Astrocyte (in vitro differentiated cells and primary cell): ENCODE measurements at regions not wholly inside any gene's neighbourhood (a gene's known extent, or its start where the extent isn't known, plus 50 kb on each side); places are given as distances from the start of the nearest gene placed in this dataset.

Experiments used
- DNase-seq: peaks from one replicate; pipeline ENCODE4 v3.0.0-alpha.2; 2010; ENCODE audit warnings: low read depth
- FAIRE-seq: peaks from 2 replicates; lab custom pipeline; 2011; peaks lifted over from hg19 to GRCh38; lab: Jason Lieb, UNC
- H2AFZ ChIP-seq: 2 replicates; pipeline ENCODE4 v1.6.0; 2012; ENCODE audit warnings: low read depth, low read length, inconsistent platforms
- H3K27ac ChIP-seq: 2 replicates; pipeline ENCODE4 v1.5.1; 2011; ENCODE audit warnings: low read depth, low read length, inconsistent platforms
- H3K27me3 ChIP-seq: 2 replicates; pipeline ENCODE4 v1.6.0; 2011; ENCODE audit warnings: low read length, inconsistent platforms; ENCODE audit not compliant: insufficient read depth
- H3K36me3 ChIP-seq: 2 replicates; pipeline ENCODE4 v1.5.1; 2011; ENCODE audit warnings: low read length, inconsistent platforms; ENCODE audit not compliant: insufficient read depth
- H3K4me1 ChIP-seq: 2 replicates; pipeline ENCODE4 v1.5.1; 2011; ENCODE audit warnings: low read length, inconsistent platforms; ENCODE audit not compliant: insufficient read depth
- H3K4me2 ChIP-seq: 2 replicates; pipeline ENCODE4 v1.6.0; 2012; ENCODE audit warnings: low read length, inconsistent platforms
- H3K4me3 ChIP-seq: 2 replicates; pipeline ENCODE4 v1.5.1; 2011; ENCODE audit warnings: low read depth, mild to moderate bottlenecking, low read length, inconsistent platforms; ENCODE audit not compliant: insufficient read depth
- H3K79me2 ChIP-seq: 2 replicates; pipeline ENCODE4 v1.6.0; 2012; ENCODE audit warnings: mild to moderate bottlenecking, low read length, inconsistent platforms; ENCODE audit not compliant: insufficient read depth
- H3K9ac ChIP-seq: 2 replicates; pipeline ENCODE4 v1.6.0; 2012; ENCODE audit warnings: mild to moderate bottlenecking, low read length, inconsistent platforms
- H3K9me3 ChIP-seq: 2 replicates; pipeline ENCODE4 v1.5.1; 2012; ENCODE audit warnings: low read depth, mild to moderate bottlenecking, low read length, inconsistent platforms; ENCODE audit not compliant: insufficient read depth
- H4K20me1 ChIP-seq: 2 replicates; pipeline ENCODE4 v1.6.0; 2012; ENCODE audit warnings: low read length, inconsistent platforms; ENCODE audit not compliant: insufficient read depth
- H3K27ac Mint-ChIP-seq: one replicate; pipeline ENCODE4 v1.8.0; 2021; ENCODE audit warnings: mild to moderate bottlenecking, mixed read lengths; ENCODE audit not compliant: unreplicated experiment
- H3K27me3 Mint-ChIP-seq: one replicate; pipeline ENCODE4 v1.8.0; 2021; ENCODE audit warnings: low read depth, mixed read lengths; ENCODE audit not compliant: unreplicated experiment
- H3K36me3 Mint-ChIP-seq: one replicate; pipeline ENCODE4 v1.8.0; 2021; ENCODE audit warnings: low read depth, mixed read lengths; ENCODE audit not compliant: unreplicated experiment
- H3K4me1 Mint-ChIP-seq: one replicate; pipeline ENCODE4 v1.8.0; 2021; ENCODE audit warnings: low read depth, mixed read lengths; ENCODE audit not compliant: unreplicated experiment
- H3K4me3 Mint-ChIP-seq: one replicate; pipeline ENCODE4 v1.8.0; 2021; ENCODE audit warnings: mild to moderate bottlenecking, moderate library complexity, mixed read lengths; ENCODE audit not compliant: unreplicated experiment
- H3K9me3 Mint-ChIP-seq: one replicate; pipeline ENCODE4 v1.8.0; 2021; ENCODE audit warnings: mild to moderate bottlenecking, mixed read lengths; ENCODE audit not compliant: unreplicated experiment
- CTCF ChIP-seq: IDR thresholded peaks from 2 replicates; pipeline ENCODE4 v1.5.1; 2011; ENCODE audit warnings: low read depth, mild to moderate bottlenecking, inconsistent platforms, low read length, moderate library complexity; ENCODE audit not compliant: insufficient read depth
- EZH2 ChIP-seq: IDR thresholded peaks from 2 replicates; pipeline ENCODE4 v1.6.1; 2012; ENCODE audit warnings: mild to moderate bottlenecking, low read length, inconsistent platforms; ENCODE audit not compliant: insufficient read depth

GRCh38 chr12:127873306-127873705, 393.7 kb upstream of the TMEM132C start:
- Histone ChIP-seq H2AFZ (no peak overlapping the region), H3K27ac (no peak overlapping the region), H3K27me3 (no peaks in the 10 kb centered on the region), H4K20me1 (no peaks in the 10 kb centered on the region), H3K9me3 (no peaks in the 10 kb centered on the region), H3K4me2 (no peak overlapping the region), H3K4me3 (no peak overlapping the region), H3K79me2 (no peaks in the 10 kb centered on the region), H3K9ac (no peak overlapping the region), H3K36me3 (no peaks in the 10 kb centered on the region), H3K4me1 (no peaks in the 10 kb centered on the region)
- no peak overlapping the region for H3K4me3 Mint-ChIP-seq
- no peaks in the 10 kb centered on the region for H3K27me3 Mint-ChIP-seq
- no peak overlapping the region for H3K27ac Mint-ChIP-seq
- TF ChIP-seq CTCF (no peak), EZH2 (no peak)
- FAIRE-seq (no peak), DNase-seq (no peak)
- H3K9me3 Mint-ChIP-seq = peaks cover 5% of the 10 kb centered on the region
- no peaks in the 10 kb centered on the region for H3K36me3 Mint-ChIP-seq
- no peaks in the 10 kb centered on the region for H3K4me1 Mint-ChIP-seq

DNA sequence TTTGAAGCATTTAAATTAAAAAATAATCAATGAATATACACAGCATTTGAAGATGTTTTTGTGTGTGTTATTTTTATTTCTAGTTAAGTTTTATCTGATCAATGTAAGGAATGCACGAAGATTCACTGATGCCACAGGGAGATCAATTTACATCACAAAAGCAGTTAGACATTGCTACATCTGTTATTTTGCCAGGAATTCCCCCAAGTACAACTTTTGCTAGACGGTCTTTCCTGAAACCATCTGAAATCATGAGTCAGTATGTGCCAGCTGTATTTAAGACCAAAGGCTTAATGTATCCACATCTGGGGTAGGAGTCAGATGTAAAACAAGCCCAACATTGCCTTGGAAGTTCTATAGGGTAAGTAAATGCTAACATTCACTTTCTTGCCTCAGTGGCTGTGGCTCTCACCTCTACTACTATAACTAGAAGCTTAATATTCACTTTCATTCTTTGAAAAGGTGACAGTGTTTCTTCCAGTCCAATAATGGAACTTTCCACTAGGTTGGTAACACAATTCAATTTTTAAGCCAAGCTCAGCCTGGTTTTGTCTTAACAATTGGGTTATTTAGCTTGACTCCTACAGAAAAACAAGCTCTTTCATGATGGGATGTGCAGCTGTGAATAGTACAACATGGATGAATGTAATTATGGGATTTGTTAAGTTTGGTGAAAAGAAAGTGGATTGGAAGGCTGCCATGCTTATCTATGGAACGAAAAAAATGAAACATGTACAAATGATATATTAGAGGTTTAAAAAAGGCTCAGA, 385.4 kb upstream of the TMEM132C start:
- H3K4me1 Mint-ChIP-seq = no peaks in the 10 kb centered on the region
- Histone ChIP-seq H3K27ac (no peak overlapping the region), H3K27me3 (no peaks in the 10 kb centered on the region), H4K20me1 (no peaks in the 10 kb centered on the region), H3K4me1 (no peaks in the 10 kb centered on the region), H3K79me2 (no peaks in the 10 kb centered on the region), H3K9me3 (no peaks in the 10 kb centered on the region), H3K4me3 (no peak overlapping the region), H3K9ac (no peak overlapping the region), H3K4me2 (no peak overlapping the region), H3K36me3 (no peaks in the 10 kb centered on the region), H2AFZ (no peak overlapping the region)
- peaks cover 5% of the 10 kb centered on the region for H3K9me3 Mint-ChIP-seq
- no peaks in the 10 kb centered on the region for H3K27me3 Mint-ChIP-seq
- no peak overlapping the region for H3K4me3 Mint-ChIP-seq
- DNase-seq (no peak), FAIRE-seq (no peak)
- no peaks in the 10 kb centered on the region for H3K36me3 Mint-ChIP-seq
- TF ChIP-seq EZH2 = no peak
- no peak overlapping the region for H3K27ac Mint-ChIP-seq

GRCh38 chr12:127883013-127883412, 384.0 kb upstream of the TMEM132C start:
- H3K9ac ChIP-seq = no peak overlapping the region

More at GRCh38 chr12:127883013-127883412, 384.0 kb upstream of the TMEM132C start:
- Histone ChIP-seq H3K4me1 (no peaks in the 10 kb centered on the region), H3K27ac (no peak overlapping the region), H3K9me3 (no peaks in the 10 kb centered on the region), H3K4me3 (no peak overlapping the region), H4K20me1 (no peaks in the 10 kb centered on the region), H3K36me3 (no peaks in the 10 kb centered on the region), H3K27me3 (no peaks in the 10 kb centered on the region), H3K79me2 (no peaks in the 10 kb centered on the region), H3K4me2 (no peak overlapping the region), H2AFZ (no peak overlapping the region)
- FAIRE-seq (no peak), DNase-seq (no peak)
- no peaks in the 10 kb centered on the region for H3K36me3 Mint-ChIP-seq
- peaks cover 5% of the 10 kb centered on the region for H3K9me3 Mint-ChIP-seq
- TF ChIP-seq CTCF (no peak), EZH2 (no peak)
- H3K4me3 Mint-ChIP-seq = no peak overlapping the region
- H3K27me3 Mint-ChIP-seq = no peaks in the 10 kb centered on the region
- H3K4me1 Mint-ChIP-seq = no peaks in the 10 kb centered on the region
- no peak overlapping the region for H3K27ac Mint-ChIP-seq
